Endothelial cell of umbilical vein (primary cell): ENCODE measurements at regions not wholly inside any gene's neighbourhood (a gene's known extent, or its start where the extent isn't known, plus 50 kb on each side); places are given as distances from the start of the nearest gene placed in this dataset.
"Not testable (repeated sequence)": the region's sequence is repeated elsewhere in the genome, so short reads cannot be mapped to it uniquely, and the experiment has no call there.

Experiments
- CTCF ChIP-seq, 2 donors: IDR thresholded peaks; 1 replicate in 1 of 2; 2 replicates in 1 of 2; pipeline ENCODE4 v1.5.1; 2011; ENCODE audit warnings: low read length in 2 of 2, mild to moderate bottlenecking in 2 of 2, moderate library complexity in 2 of 2, control low read depth in 1 of 2, inconsistent platforms in 1 of 2, low read depth in 1 of 2; ENCODE audit not compliant: insufficient read depth in 1 of 2; ENCODE audit errors: extremely low read depth in 1 of 2
- EZH2 ChIP-seq: IDR thresholded peaks from 2 replicates; pipeline ENCODE4 v1.6.1; 2012; ENCODE audit warnings: borderline replicate concordance, low read depth, mild to moderate bottlenecking, moderate library complexity, low read length, inconsistent platforms; ENCODE audit not compliant: severe bottlenecking
- POLR2A ChIP-seq: IDR thresholded peaks from 2 replicates; pipeline ENCODE4 v1.6.1; 2012; ENCODE audit warnings: low read depth, mild to moderate bottlenecking, control low read depth, low read length
- POLR2AphosphoS5 ChIP-seq: IDR thresholded peaks from 2 replicates; pipeline ENCODE4 v1.6.1; 2012; ENCODE audit warnings: low read depth, mild to moderate bottlenecking, control low read depth, low read length, moderate library complexity; ENCODE audit not compliant: insufficient read depth

DNA sequence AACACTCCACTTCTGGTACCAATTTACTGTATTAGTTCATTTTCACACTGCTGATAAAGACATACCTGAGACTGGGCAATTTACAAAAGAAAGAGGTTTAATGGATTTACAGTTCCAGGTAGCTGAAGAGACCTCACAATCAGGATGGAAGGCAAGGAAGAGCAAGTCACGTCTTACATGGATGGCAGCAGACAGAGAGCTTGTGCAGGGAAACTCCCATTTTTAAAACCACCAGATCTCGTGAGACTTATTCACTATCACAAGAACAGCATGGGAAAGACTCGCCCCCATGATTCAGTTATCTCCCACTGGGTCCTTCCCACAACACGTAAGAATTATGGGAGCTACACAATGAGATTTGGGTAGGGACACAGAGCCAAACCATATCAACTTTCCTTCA is 119.0 kb downstream of the ZIC4 start:
- TF ChIP-seq POLR2A; CTCF (IDR thresholded peaks at IDR 0.05; ENCODE audit: extremely low read depth in 1 of 2, insufficient read depth in 1 of 2, low read depth in 1 of 2, low read length in 2 of 2); EZH2; POLR2AphosphoS5: not testable (repeated sequence)
